Astrocyte (in vitro differentiated cells and primary cell): ENCODE measurements at regions not wholly inside any gene's neighbourhood (a gene's known extent, or its start where the extent isn't known, plus 50 kb on each side); places are given as distances from the start of the nearest gene placed in this dataset.

Source experiments
- DNase-seq: peaks from one replicate; pipeline ENCODE4 v3.0.0-alpha.2; 2010; ENCODE audit warnings: low read depth
- FAIRE-seq: peaks from 2 replicates; lab custom pipeline; 2011; peaks lifted over from hg19 to GRCh38; lab: Jason Lieb, UNC
- H2AFZ ChIP-seq: 2 replicates; pipeline ENCODE4 v1.6.0; 2012; ENCODE audit warnings: low read depth, low read length, inconsistent platforms
- H3K27ac ChIP-seq: 2 replicates; pipeline ENCODE4 v1.5.1; 2011; ENCODE audit warnings: low read depth, low read length, inconsistent platforms
- H3K27me3 ChIP-seq: 2 replicates; pipeline ENCODE4 v1.6.0; 2011; ENCODE audit warnings: low read length, inconsistent platforms; ENCODE audit not compliant: insufficient read depth
- H3K36me3 ChIP-seq: 2 replicates; pipeline ENCODE4 v1.5.1; 2011; ENCODE audit warnings: low read length, inconsistent platforms; ENCODE audit not compliant: insufficient read depth
- H3K4me1 ChIP-seq: 2 replicates; pipeline ENCODE4 v1.5.1; 2011; ENCODE audit warnings: low read length, inconsistent platforms; ENCODE audit not compliant: insufficient read depth
- H3K4me2 ChIP-seq: 2 replicates; pipeline ENCODE4 v1.6.0; 2012; ENCODE audit warnings: low read length, inconsistent platforms
- H3K4me3 ChIP-seq: 2 replicates; pipeline ENCODE4 v1.5.1; 2011; ENCODE audit warnings: low read depth, mild to moderate bottlenecking, low read length, inconsistent platforms; ENCODE audit not compliant: insufficient read depth
- H3K79me2 ChIP-seq: 2 replicates; pipeline ENCODE4 v1.6.0; 2012; ENCODE audit warnings: mild to moderate bottlenecking, low read length, inconsistent platforms; ENCODE audit not compliant: insufficient read depth
- H3K9ac ChIP-seq: 2 replicates; pipeline ENCODE4 v1.6.0; 2012; ENCODE audit warnings: mild to moderate bottlenecking, low read length, inconsistent platforms
- H3K9me3 ChIP-seq: 2 replicates; pipeline ENCODE4 v1.5.1; 2012; ENCODE audit warnings: low read depth, mild to moderate bottlenecking, low read length, inconsistent platforms; ENCODE audit not compliant: insufficient read depth
- H4K20me1 ChIP-seq: 2 replicates; pipeline ENCODE4 v1.6.0; 2012; ENCODE audit warnings: low read length, inconsistent platforms; ENCODE audit not compliant: insufficient read depth
- H3K27ac Mint-ChIP-seq: one replicate; pipeline ENCODE4 v1.8.0; 2021; ENCODE audit warnings: mild to moderate bottlenecking, mixed read lengths; ENCODE audit not compliant: unreplicated experiment
- H3K27me3 Mint-ChIP-seq: one replicate; pipeline ENCODE4 v1.8.0; 2021; ENCODE audit warnings: low read depth, mixed read lengths; ENCODE audit not compliant: unreplicated experiment
- H3K36me3 Mint-ChIP-seq: one replicate; pipeline ENCODE4 v1.8.0; 2021; ENCODE audit warnings: low read depth, mixed read lengths; ENCODE audit not compliant: unreplicated experiment
- H3K4me1 Mint-ChIP-seq: one replicate; pipeline ENCODE4 v1.8.0; 2021; ENCODE audit warnings: low read depth, mixed read lengths; ENCODE audit not compliant: unreplicated experiment
- H3K4me3 Mint-ChIP-seq: one replicate; pipeline ENCODE4 v1.8.0; 2021; ENCODE audit warnings: mild to moderate bottlenecking, moderate library complexity, mixed read lengths; ENCODE audit not compliant: unreplicated experiment
- H3K9me3 Mint-ChIP-seq: one replicate; pipeline ENCODE4 v1.8.0; 2021; ENCODE audit warnings: mild to moderate bottlenecking, mixed read lengths; ENCODE audit not compliant: unreplicated experiment
- EZH2 ChIP-seq: IDR thresholded peaks from 2 replicates; pipeline ENCODE4 v1.6.1; 2012; ENCODE audit warnings: mild to moderate bottlenecking, low read length, inconsistent platforms; ENCODE audit not compliant: insufficient read depth
- TF ChIP-seq, protein P1 (sequence below): IDR thresholded peaks from 2 replicates; pipeline ENCODE4 v1.5.1; 2011; ENCODE audit warnings: low read depth, mild to moderate bottlenecking, inconsistent platforms, low read length, moderate library complexity; ENCODE audit not compliant: insufficient read depth

DNA sequence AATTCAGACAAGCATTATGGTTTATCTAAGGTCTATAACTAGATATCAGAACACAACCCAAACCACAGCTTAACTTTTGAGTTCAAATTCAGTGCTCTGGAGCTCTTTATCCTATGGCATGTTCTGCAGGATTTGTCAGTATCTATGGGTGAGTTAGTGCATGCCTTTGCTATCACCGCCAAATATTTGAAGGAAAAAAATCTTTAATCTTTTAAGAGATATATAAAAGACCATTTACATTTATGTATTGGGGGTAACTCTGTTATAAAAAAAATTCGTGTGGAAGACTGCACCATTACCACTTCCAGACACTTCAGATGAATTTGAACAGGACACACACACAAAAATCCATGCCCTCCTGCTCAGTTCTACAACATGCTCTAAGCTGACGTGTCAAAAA lies 313.5 kb upstream of the CHORDC1 start:
- Mint-ChIP-seq H3K27ac (no peak overlapping the region), H3K4me3 (no peak overlapping the region), H3K9me3 (no peaks in the 10 kb centered on the region), H3K4me1 (no peaks in the 10 kb centered on the region), H3K36me3 (no peaks in the 10 kb centered on the region), H3K27me3 (no peaks in the 10 kb centered on the region)
- no peaks in the 10 kb centered on the region for H3K36me3 ChIP-seq
- H3K4me2 ChIP-seq = no peak overlapping the region
- no peaks in the 10 kb centered on the region for H3K9me3 ChIP-seq
- no peak overlapping the region for H3K4me3 ChIP-seq
- no peak overlapping the region for H3K9ac ChIP-seq
- no peak for DNase-seq
- FAIRE-seq = no peak
- TF ChIP-seq, protein P1, sequence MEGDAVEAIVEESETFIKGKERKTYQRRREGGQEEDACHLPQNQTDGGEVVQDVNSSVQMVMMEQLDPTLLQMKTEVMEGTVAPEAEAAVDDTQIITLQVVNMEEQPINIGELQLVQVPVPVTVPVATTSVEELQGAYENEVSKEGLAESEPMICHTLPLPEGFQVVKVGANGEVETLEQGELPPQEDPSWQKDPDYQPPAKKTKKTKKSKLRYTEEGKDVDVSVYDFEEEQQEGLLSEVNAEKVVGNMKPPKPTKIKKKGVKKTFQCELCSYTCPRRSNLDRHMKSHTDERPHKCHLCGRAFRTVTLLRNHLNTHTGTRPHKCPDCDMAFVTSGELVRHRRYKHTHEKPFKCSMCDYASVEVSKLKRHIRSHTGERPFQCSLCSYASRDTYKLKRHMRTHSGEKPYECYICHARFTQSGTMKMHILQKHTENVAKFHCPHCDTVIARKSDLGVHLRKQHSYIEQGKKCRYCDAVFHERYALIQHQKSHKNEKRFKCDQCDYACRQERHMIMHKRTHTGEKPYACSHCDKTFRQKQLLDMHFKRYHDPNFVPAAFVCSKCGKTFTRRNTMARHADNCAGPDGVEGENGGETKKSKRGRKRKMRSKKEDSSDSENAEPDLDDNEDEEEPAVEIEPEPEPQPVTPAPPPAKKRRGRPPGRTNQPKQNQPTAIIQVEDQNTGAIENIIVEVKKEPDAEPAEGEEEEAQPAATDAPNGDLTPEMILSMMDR = no peak
- no peak for TF ChIP-seq EZH2
- H4K20me1 ChIP-seq = no peaks in the 10 kb centered on the region
- no peak overlapping the region for H2AFZ ChIP-seq
- no peaks in the 10 kb centered on the region for H3K79me2 ChIP-seq
- H3K4me1 ChIP-seq = no peaks in the 10 kb centered on the region
- no peaks in the 10 kb centered on the region for H3K27me3 ChIP-seq
- no peak overlapping the region for H3K27ac ChIP-seq

DNA sequence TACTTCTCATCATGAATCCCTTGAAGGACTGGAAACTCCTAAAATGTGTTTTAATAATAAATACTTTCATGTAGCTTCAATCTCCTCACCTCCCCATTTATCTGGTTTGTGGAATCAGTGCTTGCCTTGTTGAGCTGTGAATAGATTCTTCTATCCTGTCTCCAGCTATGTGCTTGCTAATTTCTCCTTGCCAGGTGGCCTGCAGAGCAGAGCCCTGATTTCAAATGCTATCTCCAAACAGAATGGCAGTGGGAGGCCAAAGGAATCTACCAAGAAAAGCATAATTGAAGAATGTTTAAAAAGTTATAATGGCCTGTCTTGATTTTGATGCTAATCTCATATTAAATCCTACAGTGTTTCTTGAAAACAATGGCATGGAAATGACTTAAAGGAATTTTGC lies 309.3 kb upstream of the CHORDC1 start:
- Mint-ChIP-seq H3K27me3 (no peaks in the 10 kb centered on the region), H3K4me1 (no peaks in the 10 kb centered on the region)
- FAIRE-seq = no peak

DNA sequence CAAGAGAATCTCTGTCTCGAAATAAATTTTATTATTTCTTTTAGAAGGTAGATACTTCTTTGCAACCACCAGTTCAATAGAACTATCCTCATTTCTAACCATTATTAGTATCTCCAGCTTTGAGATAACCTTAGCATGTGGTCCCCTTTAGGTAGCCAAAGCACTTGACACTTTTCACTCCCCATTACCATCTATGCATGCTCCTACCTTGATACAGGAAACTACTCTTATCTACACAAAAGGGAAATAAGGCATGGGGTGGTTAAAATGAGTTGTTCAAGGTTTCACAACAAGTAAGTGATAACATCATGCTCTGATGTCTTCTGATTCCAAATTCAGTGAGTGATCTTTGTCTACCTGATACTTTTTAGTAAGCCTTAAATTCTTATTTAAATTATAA lies 308.2 kb upstream of the CHORDC1 start:
- no peak for FAIRE-seq
- H3K9ac ChIP-seq = no peak overlapping the region
- Mint-ChIP-seq H3K4me3 (no peak overlapping the region), H3K4me1 (no peaks in the 10 kb centered on the region), H3K9me3 (no peaks in the 10 kb centered on the region), H3K36me3 (no peaks in the 10 kb centered on the region), H3K27me3 (no peaks in the 10 kb centered on the region), H3K27ac (no peak overlapping the region)
- H2AFZ ChIP-seq = no peak overlapping the region
- H4K20me1 ChIP-seq = no peaks in the 10 kb centered on the region
- H3K4me2 ChIP-seq = no peak overlapping the region
- H3K4me3 ChIP-seq = no peak overlapping the region
- H3K4me1 ChIP-seq = no peaks in the 10 kb centered on the region
- TF ChIP-seq EZH2 = no peak
- TF ChIP-seq, protein P1 = no peak
- H3K36me3 ChIP-seq = no peaks in the 10 kb centered on the region
- H3K27ac ChIP-seq = no peak overlapping the region
- H3K27me3 ChIP-seq = no peaks in the 10 kb centered on the region
- H3K79me2 ChIP-seq = no peaks in the 10 kb centered on the region
- no peak for DNase-seq
- no peaks in the 10 kb centered on the region for H3K9me3 ChIP-seq

More for the DNA sequence above, 309.3 kb upstream of the CHORDC1 start:
- Histone ChIP-seq H3K36me3 (no peaks in the 10 kb centered on the region), H3K4me2 (no peak overlapping the region), H3K9me3 (no peaks in the 10 kb centered on the region), H3K79me2 (no peaks in the 10 kb centered on the region), H2AFZ (no peak overlapping the region), H4K20me1 (no peaks in the 10 kb centered on the region), H3K9ac (no peak overlapping the region), H3K27ac (no peak overlapping the region), H3K27me3 (no peaks in the 10 kb centered on the region), H3K4me3 (no peak overlapping the region), H3K4me1 (no peaks in the 10 kb centered on the region)
- no peak for DNase-seq
- Mint-ChIP-seq H3K36me3 (no peaks in the 10 kb centered on the region), H3K27ac (no peak overlapping the region), H3K4me3 (no peak overlapping the region), H3K9me3 (no peaks in the 10 kb centered on the region)
- TF ChIP-seq EZH2 = no peak
- TF ChIP-seq, protein P1 = no peak
